GM19452 (cell line): ENCODE measurements at regions not wholly inside any gene's neighbourhood (a gene's known extent, or its start where the extent isn't known, plus 50 kb on each side); places are given as distances from the start of the nearest gene placed in this dataset.

Experiments
- ATAC-seq: cut with Tn5 transposase; IDR thresholded peaks from one replicate; pipeline ENCODE4 v1.9.1; 2021; ENCODE audit not compliant: unreplicated experiment

GRCh38 chr12:22740656-22741355 lies 115.8 kb downstream of the ETNK1 start:
- no peak for ATAC-seq

GRCh38 chr12:22743700-22744099 lies 118.7 kb downstream of the ETNK1 start:
- ATAC-seq, result no peak

- ATAC-seq, result no peak
Measured at GRCh38 chr12:22744197-22744596, 119.2 kb downstream of the ETNK1 start.

GRCh38 chr12:22746720-22747119 lies 121.7 kb downstream of the ETNK1 start:
- no peak for ATAC-seq

GRCh38 chr12:22755629-22756028 lies 130.7 kb downstream of the ETNK1 start:
- ATAC-seq, result no peak

GRCh38 chr12:22759769-22760674 lies 135.1 kb downstream of the ETNK1 start:
- ATAC-seq, result no peak

GRCh38 chr12:22765421-22766130 lies 140.6 kb downstream of the ETNK1 start:
- no peak for ATAC-seq

- no peak for ATAC-seq
Measured at GRCh38 chr12:22766911-22767420, 142.0 kb downstream of the ETNK1 start.

- no peak for ATAC-seq
Measured at GRCh38 chr12:22781339-22781738, 156.4 kb downstream of the ETNK1 start.

GRCh38 chr12:22787557-22787956 lies 162.6 kb downstream of the ETNK1 start:
- no peak for ATAC-seq

- ATAC-seq, result no peak
Measured at GRCh38 chr12:22788913-22789312, 163.9 kb downstream of the ETNK1 start.

GRCh38 chr12:22792138-22792537 lies 167.2 kb downstream of the ETNK1 start:
- ATAC-seq, result no peak

- ATAC-seq, result no peak
Measured at GRCh38 chr12:22794017-22794416, 169.0 kb downstream of the ETNK1 start.

GRCh38 chr12:22796941-22797630 lies 172.1 kb downstream of the ETNK1 start:
- ATAC-seq, result no peak

- no peak for ATAC-seq
Measured at GRCh38 chr12:22797701-22798100, 172.7 kb downstream of the ETNK1 start.

GRCh38 chr12:22798116-22798515 lies 173.1 kb downstream of the ETNK1 start:
- no peak for ATAC-seq

- ATAC-seq, result no peak
Measured at GRCh38 chr12:22799503-22799902, 174.5 kb downstream of the ETNK1 start.

- ATAC-seq, result no peak
Measured at GRCh38 chr12:22800332-22800731, 175.4 kb downstream of the ETNK1 start.

GRCh38 chr12:22802883-22803630 lies 178.1 kb downstream of the ETNK1 start:
- ATAC-seq, result no peak

- ATAC-seq, result no peak
Measured at GRCh38 chr12:22803725-22804124, 178.8 kb downstream of the ETNK1 start.
